Mucosa of rectum (tissue), 2 donors: ENCODE measurements at regions not wholly inside any gene's neighbourhood (a gene's known extent, or its start where the extent isn't known, plus 50 kb on each side); places are given as distances from the start of the nearest gene placed in this dataset.
"Not testable (repeated sequence)": the region's sequence is repeated elsewhere in the genome, so short reads cannot be mapped to it uniquely, and the experiment has no call there.

Source experiments
- H3K27ac ChIP-seq, 2 donors: one replicate each; pipeline ENCODE4 v1.7.0; 2013; ENCODE audit warnings: inconsistent platforms in 2 of 2, low read depth in 2 of 2, low read length in 2 of 2
- H3K27me3 ChIP-seq, 2 donors: one replicate each; pipeline ENCODE4 v1.7.0; 2013; ENCODE audit warnings: low read length in 2 of 2; ENCODE audit not compliant: control insufficient read depth in 2 of 2, insufficient read depth in 2 of 2
- H3K36me3 ChIP-seq, 2 donors: one replicate each; pipeline ENCODE4 v1.7.0; 2013; ENCODE audit warnings: low read length in 2 of 2; ENCODE audit not compliant: control insufficient read depth in 2 of 2, insufficient read depth in 2 of 2
- H3K4me1 ChIP-seq, 2 donors: one replicate each; pipeline ENCODE4 v1.7.0; 2013; ENCODE audit warnings: low read length in 2 of 2, mild to moderate bottlenecking in 1 of 2; ENCODE audit not compliant: control insufficient read depth in 2 of 2, insufficient read depth in 2 of 2
- H3K4me3 ChIP-seq, 2 donors: one replicate each; pipeline ENCODE4 v1.7.0; 2013; ENCODE audit warnings: low read length in 2 of 2
- H3K9ac ChIP-seq, 2 donors: one replicate each; pipeline ENCODE4 v1.7.0; 2013; ENCODE audit warnings: low read length in 2 of 2, low read depth in 1 of 2, mild to moderate bottlenecking in 1 of 2
- H3K9me3 ChIP-seq, 2 donors: one replicate each; pipeline ENCODE4 v1.7.0; 2013; ENCODE audit warnings: low read length in 2 of 2; ENCODE audit not compliant: control insufficient read depth in 2 of 2
- donor health status: healthy.
- donor health status: Normal muscosa, but diverticular disease.

GRCh38 chr7:25460433-25460832 lies 232.1 kb upstream of the NPVF start:
- no peaks in the 10 kb centered on the region for H3K36me3 ChIP-seq
- no peaks in the 10 kb centered on the region for H3K9me3 ChIP-seq

DNA sequence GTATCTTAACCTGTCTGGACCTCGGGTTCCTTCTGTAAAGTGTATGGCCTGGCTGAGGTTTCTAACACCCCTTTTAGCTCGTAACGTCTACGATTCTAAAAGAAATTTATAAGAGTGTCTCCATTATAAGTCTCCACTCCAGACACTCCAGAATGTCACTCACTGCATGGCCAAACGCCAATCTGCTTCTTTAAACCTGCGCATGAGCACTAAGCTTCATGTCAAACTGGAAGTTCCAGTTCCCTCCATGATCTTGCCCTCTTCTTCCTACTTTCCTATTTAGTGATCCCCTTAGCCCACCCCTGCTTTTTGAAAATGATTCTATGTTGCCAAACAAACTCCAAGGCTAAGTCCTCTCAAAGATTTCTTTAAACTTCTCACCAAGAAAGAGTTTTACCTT lies 241.4 kb upstream of the NPVF start:
- H3K9ac ChIP-seq: no peak overlapping the region
- H3K9me3 ChIP-seq: no peaks in the 10 kb centered on the region
- H3K36me3 ChIP-seq: no peaks in the 10 kb centered on the region
- H3K4me1 ChIP-seq: no peaks in the 10 kb centered on the region
- H3K4me3 ChIP-seq: no peak overlapping the region
- no peaks in the 10 kb centered on the region for H3K27me3 ChIP-seq
- H3K27ac ChIP-seq: no peak overlapping the region

More at GRCh38 chr7:25460433-25460832, 232.1 kb upstream of the NPVF start:
- Histone ChIP-seq H3K27ac (no peak overlapping the region), H3K27me3 (no peaks in the 10 kb centered on the region), H3K4me3 (no peak overlapping the region), H3K4me1 (peaks cover 0 to 4% of the 10 kb centered on the region in 2 donors), H3K9ac (no peak overlapping the region)

DNA sequence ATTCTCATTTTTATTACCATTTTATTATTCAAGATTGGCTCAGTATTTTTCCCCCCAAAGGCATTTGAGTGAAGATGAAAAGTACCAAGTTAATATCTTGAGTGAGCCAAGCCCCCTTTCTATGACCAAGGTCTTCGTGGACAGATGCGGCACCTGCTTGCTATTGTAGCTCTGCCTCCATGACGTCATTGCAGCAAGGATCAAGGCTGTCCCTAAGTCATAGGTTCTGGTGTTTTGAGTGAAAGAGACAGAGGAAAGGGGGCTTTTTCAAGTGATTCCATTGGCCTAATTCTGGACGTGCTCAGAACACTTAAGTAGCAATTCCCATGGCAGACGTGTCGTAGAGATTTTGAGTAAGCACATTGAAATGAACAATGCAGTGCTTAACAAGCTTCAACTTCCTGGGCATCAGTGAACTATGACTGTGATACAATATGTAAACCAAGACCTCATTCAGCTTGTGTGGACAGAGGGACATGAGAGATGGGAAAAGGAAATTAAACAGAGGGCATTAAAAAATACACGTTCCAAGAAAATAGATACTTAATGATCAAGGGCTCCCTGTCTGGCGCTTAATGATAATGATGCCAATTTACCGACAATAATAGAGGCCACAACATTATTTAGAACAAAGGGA lies 248.7 kb upstream of the NPVF start:
- H3K27me3 ChIP-seq: no peaks in the 10 kb centered on the region
- H3K9me3 ChIP-seq: no peaks in the 10 kb centered on the region
- no peak overlapping the region for H3K9ac ChIP-seq
- no peak overlapping the region for H3K27ac ChIP-seq
- no peak overlapping the region for H3K4me3 ChIP-seq
- H3K36me3 ChIP-seq: no peaks in the 10 kb centered on the region
- no peaks in the 10 kb centered on the region for H3K4me1 ChIP-seq

GRCh38 chr7:25478221-25478620 lies 249.9 kb upstream of the NPVF start:
- not testable (repeated sequence) for H3K4me1 ChIP-seq, H3K4me3 ChIP-seq, H3K9me3 ChIP-seq, H3K27ac ChIP-seq, H3K36me3 ChIP-seq, H3K27me3 ChIP-seq, H3K9ac ChIP-seq

DNA sequence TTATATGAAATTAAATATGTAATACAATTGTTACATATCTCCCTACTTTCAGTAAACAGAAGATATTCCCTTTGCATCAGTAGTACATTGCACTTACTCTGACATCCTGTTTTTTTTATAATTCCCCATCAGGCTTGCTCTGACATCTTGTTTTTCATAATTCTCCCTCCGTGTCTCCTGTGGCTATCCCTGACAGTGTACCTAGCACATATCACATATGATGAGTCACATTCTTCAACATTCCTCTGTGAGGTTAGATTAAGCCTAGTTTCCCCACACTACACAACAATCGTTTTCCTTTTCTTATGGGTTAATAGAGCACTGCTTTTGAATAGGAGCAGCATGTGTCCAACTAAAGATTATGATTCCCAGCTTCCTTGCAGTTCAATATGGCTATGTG lies 250.6 kb upstream of the NPVF start:
- no peak overlapping the region for H3K4me3 ChIP-seq
- H3K27me3 ChIP-seq: no peaks in the 10 kb centered on the region
- no peaks in the 10 kb centered on the region for H3K36me3 ChIP-seq
- no peaks in the 10 kb centered on the region for H3K4me1 ChIP-seq
- no peak overlapping the region for H3K9ac ChIP-seq
- H3K27ac ChIP-seq: no peak overlapping the region
- no peaks in the 10 kb centered on the region for H3K9me3 ChIP-seq

DNA sequence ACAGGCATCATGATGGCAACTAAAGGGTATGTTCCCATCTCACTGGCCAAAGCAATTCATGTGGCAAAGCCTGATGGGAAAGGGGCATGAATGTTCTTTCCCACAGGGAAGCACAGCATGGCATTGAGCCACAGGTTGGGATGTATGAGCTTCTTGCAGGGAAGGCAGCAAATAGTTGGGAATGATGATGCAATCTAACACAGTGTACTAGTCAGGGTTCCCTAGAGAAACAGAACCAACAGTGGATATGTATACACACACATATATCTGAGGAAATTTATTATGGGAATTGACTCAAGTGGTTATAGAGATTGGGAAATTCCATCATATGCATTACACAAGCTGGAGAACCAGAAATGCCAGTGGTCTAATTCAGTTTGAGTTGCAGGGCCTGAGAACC lies 253.6 kb upstream of the NPVF start:
- Histone ChIP-seq H3K36me3 (no peaks in the 10 kb centered on the region), H3K27ac (no peak overlapping the region), H3K9me3 (no peaks in the 10 kb centered on the region), H3K27me3 (no peaks in the 10 kb centered on the region), H3K9ac (no peak overlapping the region), H3K4me3 (no peak overlapping the region), H3K4me1 (no peaks in the 10 kb centered on the region)

DNA sequence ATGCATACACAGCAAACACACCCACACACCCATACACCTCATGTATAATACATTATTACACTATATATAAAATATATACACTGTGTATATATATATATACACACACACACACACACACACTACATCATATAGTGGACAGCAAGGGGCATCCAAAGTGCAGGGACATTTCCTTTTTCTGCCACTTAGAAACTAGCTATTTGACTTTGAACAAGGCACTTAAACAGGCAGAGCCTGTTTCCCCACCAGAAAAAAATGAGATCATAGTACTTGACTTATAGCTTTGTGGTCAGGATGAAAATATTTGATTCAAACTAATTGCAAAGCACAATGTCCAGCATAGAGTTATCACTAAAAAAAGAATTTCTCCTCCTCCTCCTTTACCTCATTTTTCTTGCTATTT lies 254.3 kb upstream of the NPVF start:
- no peak overlapping the region for H3K9ac ChIP-seq
- no peaks in the 10 kb centered on the region for H3K36me3 ChIP-seq
- no peaks in the 10 kb centered on the region for H3K9me3 ChIP-seq
- no peaks in the 10 kb centered on the region for H3K4me1 ChIP-seq
- H3K27ac ChIP-seq: no peak overlapping the region
- H3K4me3 ChIP-seq: no peak overlapping the region
- no peaks in the 10 kb centered on the region for H3K27me3 ChIP-seq

GRCh38 chr7:25485026-25485425 lies 256.7 kb upstream of the NPVF start:
- Histone ChIP-seq H3K36me3 (no peaks in the 10 kb centered on the region), H3K9me3 (no peaks in the 10 kb centered on the region), H3K27me3 (no peaks in the 10 kb centered on the region), H3K4me3 (no peak overlapping the region), H3K4me1 (no peaks in the 10 kb centered on the region), H3K27ac (no peak overlapping the region), H3K9ac (no peak overlapping the region)

GRCh38 chr7:25486656-25487055 lies 258.4 kb upstream of the NPVF start:
- no peaks in the 10 kb centered on the region for H3K9me3 ChIP-seq
- no peak overlapping the region for H3K27ac ChIP-seq
- no peaks in the 10 kb centered on the region for H3K27me3 ChIP-seq
- H3K4me1 ChIP-seq: no peaks in the 10 kb centered on the region
- no peaks in the 10 kb centered on the region for H3K36me3 ChIP-seq
- H3K9ac ChIP-seq: no peak overlapping the region
- no peak overlapping the region for H3K4me3 ChIP-seq

- no peak overlapping the region for H3K9ac ChIP-seq
- no peaks in the 10 kb centered on the region for H3K27me3 ChIP-seq
- no peaks in the 10 kb centered on the region for H3K36me3 ChIP-seq
- no peak overlapping the region for H3K4me3 ChIP-seq
- H3K9me3 ChIP-seq: no peaks in the 10 kb centered on the region
- no peak overlapping the region for H3K27ac ChIP-seq
- H3K4me1 ChIP-seq: no peaks in the 10 kb centered on the region
Observed at GRCh38 chr7:25493805-25494366, 265.6 kb upstream of the NPVF start.
